A549 (cell line): ENCODE measurements at regions not wholly inside any gene's neighbourhood (a gene's known extent, or its start where the extent isn't known, plus 50 kb on each side); places are given as distances from the start of the nearest gene placed in this dataset.

Experiments used
- ATAC-seq, 2 experiments: fragments of 200-7000 bp in 1 of 2; fragments of >200 bp in 1 of 2; cut with Nextera tagmentation in 1 of 2; cut with Tn5 transposase in 1 of 2; 3 replicates each; pipeline versions ENCODE4 v1.8.0 to v1.9.1; 2018 to 2020; ENCODE audit warnings: mild to moderate bottlenecking in 1 of 2, moderate library complexity in 1 of 2
- CTCF ChIA-PET: fragments of 300-600 bp; sonication (Branson Sonifier 250); formaldehyde crosslinking; extraction: SDS; loops from one replicate; lab custom pipeline; 2021; ENCODE audit warnings: antibody characterized with exemption, inconsistent platforms; lab: Yijun Ruan, JAX
- POLR2A ChIA-PET: fragments of 350-600 bp; formaldehyde crosslinking; extraction: SDS; loops from one replicate; lab custom pipeline; 2021; ENCODE audit warnings: antibody characterized with exemption, inconsistent platforms; lab: Yijun Ruan, JAX
- DNase-seq, 2 experiments: peaks; one replicate each; pipeline versions ENCODE4 v3.0.0 to v3.0.0-alpha.2; 2011 to 2016; ENCODE audit warnings: low read depth in 1 of 2, low spot score in 1 of 2
- FAIRE-seq: peaks from 2 replicates; lab custom pipeline; 2011; peaks lifted over from hg19 to GRCh38; lab: Jason Lieb, UNC
- H3K27ac ChIP-seq, 2 experiments: fragments of >200 bp; sonication (Bioruptor Twin); formaldehyde crosslinking; 3 replicates each; pipeline ENCODE4 v1.5.1; 2016 to 2017
- H3K4me1 ChIP-seq: fragments of >200 bp; sonication (Bioruptor Twin); formaldehyde crosslinking; 3 replicates; pipeline ENCODE4 v1.6.1; 2016
- H3K4me2 ChIP-seq: fragments of >200 bp; sonication (Bioruptor Twin); formaldehyde crosslinking; 3 replicates; pipeline ENCODE4 v1.6.1; 2016
- H3K4me3 ChIP-seq: fragments of >200 bp; sonication (Bioruptor Twin); formaldehyde crosslinking; 3 replicates; pipeline ENCODE4 v1.5.1; 2016
- H3K9me3 ChIP-seq: fragments of >200 bp; sonication (Bioruptor Twin); formaldehyde crosslinking; 3 replicates; pipeline ENCODE4 v1.6.1; 2016
- ATOH8 ChIP-seq: fragments of 250-450 bp; sonication (Bioruptor Pico); IDR thresholded peaks from 2 replicates; pipeline ENCODE4 v1.5.0; 2020; ENCODE audit warnings: low read depth, mild to moderate bottlenecking, moderate library complexity
- BCL3 ChIP-seq: fragments of >200 bp; sonication (Bioruptor Twin); formaldehyde crosslinking; IDR thresholded peaks from 3 replicates; pipeline ENCODE4 v1.6.1; 2016
- CHD2 ChIP-seq: fragments of 150-350 bp; IDR thresholded peaks from 2 replicates; pipeline ENCODE4 v1.6.1; 2014; ENCODE audit warnings: low read length; ENCODE audit not compliant: partially characterized antibody
- EHF ChIP-seq: fragments of 250-450 bp; sonication (Bioruptor Pico); IDR thresholded peaks from 2 replicates; pipeline ENCODE4 v1.5.0; 2020; ENCODE audit warnings: mild to moderate bottlenecking
- EHMT2 ChIP-seq: fragments of 200-600 bp; sonication (generic); IDR thresholded peaks from 2 replicates; pipeline ENCODE4 v1.6.1; 2016; ENCODE audit warnings: antibody characterized with exemption, low read depth, mild to moderate bottlenecking, moderate library complexity
- ESRRA ChIP-seq: fragments of 150-350 bp; IDR thresholded peaks from 2 replicates; pipeline ENCODE4 v1.6.1; 2014; ENCODE audit warnings: mild to moderate bottlenecking, low read length, borderline replicate concordance
- FOSB ChIP-seq: fragments of 250-450 bp; sonication (Bioruptor Pico); IDR thresholded peaks from 2 replicates; pipeline ENCODE4 v1.5.0; 2020; ENCODE audit warnings: mild to moderate bottlenecking, moderate library complexity
- GATA3 ChIP-seq: IDR thresholded peaks from 2 replicates; pipeline ENCODE4 v1.6.1; 2012; ENCODE audit warnings: borderline replicate concordance
- HOXA7 ChIP-seq: fragments of 250-450 bp; sonication (Bioruptor Pico); IDR thresholded peaks from 2 replicates; pipeline ENCODE4 v1.5.0; 2020; ENCODE audit warnings: mild to moderate bottlenecking, moderate library complexity
- HOXB5 ChIP-seq: fragments of 250-450 bp; sonication (Bioruptor Pico); IDR thresholded peaks from 2 replicates; pipeline ENCODE4 v1.5.0; 2020; ENCODE audit warnings: mild to moderate bottlenecking, moderate library complexity
- MYC ChIP-seq: IDR thresholded peaks from 2 replicates; pipeline ENCODE4 v1.6.1; 2012; ENCODE audit warnings: mild to moderate bottlenecking, inconsistent platforms, low read length, improper control_type of control experiment, borderline replicate concordance
- RAD21 ChIP-seq, 2 experiments: fragments of >200 bp in 1 of 2; sonication (Bioruptor Twin) in 1 of 2; formaldehyde crosslinking in 1 of 2; IDR thresholded peaks in 1 of 2; conservative IDR thresholded peaks in 1 of 2; 2 replicates in 1 of 2; 3 replicates in 1 of 2; pipeline ENCODE4 v1.6.1; 2012 to 2018; ENCODE audit warnings: inconsistent platforms in 1 of 2
- RCOR1 ChIP-seq: fragments of 150-350 bp; IDR thresholded peaks from 2 replicates; pipeline ENCODE4 v1.6.1; 2014; ENCODE audit warnings: antibody characterized with exemption, low read length, low read depth
- REST ChIP-seq: fragments of 200-600 bp; sonication (generic); IDR thresholded peaks from 2 replicates; pipeline ENCODE4 v1.6.1; 2016; ENCODE audit warnings: antibody characterized with exemption, mild to moderate bottlenecking, moderate library complexity
- RFX5 ChIP-seq: fragments of 450-650 bp; IDR thresholded peaks from 2 replicates; pipeline ENCODE4 v1.7.1; 2014; ENCODE audit warnings: antibody characterized with exemption, mild to moderate bottlenecking, moderate library complexity
- SMC3 ChIP-seq: fragments of >200 bp; sonication (Bioruptor Twin); formaldehyde crosslinking; IDR thresholded peaks from 3 replicates; pipeline ENCODE4 v1.6.1; 2018; ENCODE audit warnings: inconsistent platforms
- SREBF2 ChIP-seq: fragments of 450-650 bp; IDR thresholded peaks from 2 replicates; pipeline ENCODE4 v1.6.1; 2014; ENCODE audit warnings: mild to moderate bottlenecking, moderate library complexity
- TFCP2L1 ChIP-seq: fragments of 250-450 bp; sonication (Bioruptor Pico); IDR thresholded peaks from 2 replicates; pipeline ENCODE4 v1.5.0; 2021; ENCODE audit warnings: mild to moderate bottlenecking
- WGBS: methylation state at CpG from one replicate; pipeline ENCODE4 v1.1.6; 2017; ENCODE audit errors: missing lambda C conversion rate; 5-methylcytosine and 5-hydroxymethylcytosine counted together
- TF ChIP-seq, protein P1 (sequence below): fragments of 450-650 bp; IDR thresholded peaks from 2 replicates; pipeline ENCODE4 v1.6.1; 2014; ENCODE audit warnings: antibody characterized with exemption
- TF ChIP-seq, protein P2 (sequence below): fragments of >200 bp; sonication (Bioruptor Twin); formaldehyde crosslinking; IDR thresholded peaks from 3 replicates; pipeline ENCODE4 v1.5.1; 2016

GRCh38 chr10:61548364-61548763 lies 95.2 kb upstream of the TMEM26 start:
- Histone ChIP-seq H3K9me3 (no peaks in the 10 kb centered on the region), H3K27ac (no peak overlapping the region)
- TF ChIP-seq SREBF2 (no peak), BCL3 (no peak), SMC3 (no peak), EHMT2 (no peak), ATOH8 (CRISPR knock-in tag) (no peak), CHD2 (no peak), RAD21 (conservative IDR thresholded peaks at IDR 0.05 in 1 of 2, IDR thresholded peaks at IDR 0.05 in 1 of 2) (no peak), HOXB5 (CRISPR knock-in tag) (no peak)
- TF ChIP-seq, protein P1, sequence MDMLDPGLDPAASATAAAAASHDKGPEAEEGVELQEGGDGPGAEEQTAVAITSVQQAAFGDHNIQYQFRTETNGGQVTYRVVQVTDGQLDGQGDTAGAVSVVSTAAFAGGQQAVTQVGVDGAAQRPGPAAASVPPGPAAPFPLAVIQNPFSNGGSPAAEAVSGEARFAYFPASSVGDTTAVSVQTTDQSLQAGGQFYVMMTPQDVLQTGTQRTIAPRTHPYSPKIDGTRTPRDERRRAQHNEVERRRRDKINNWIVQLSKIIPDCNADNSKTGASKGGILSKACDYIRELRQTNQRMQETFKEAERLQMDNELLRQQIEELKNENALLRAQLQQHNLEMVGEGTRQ = no peak

GRCh38 chr10:61547297-61547696 lies 94.1 kb upstream of the TMEM26 start:
- no peak for ATAC-seq

More at GRCh38 chr10:61548364-61548763, 95.2 kb upstream of the TMEM26 start:
- FAIRE-seq (no peak), DNase-seq (no peak), ATAC-seq (no peak)
- Histone ChIP-seq H3K4me1 (no peaks in the 10 kb centered on the region), H3K4me2 (no peak overlapping the region), H3K4me3 (no peak overlapping the region)
- POLR2A ChIA-PET = no interaction called here
- WGBS = 28% methylated on average over 4 of the region's 4 CpGs
- CTCF ChIA-PET = no interaction called here

More at GRCh38 chr10:61547297-61547696, 94.1 kb upstream of the TMEM26 start:
- Histone ChIP-seq H3K27ac (no peak overlapping the region), H3K4me2 (no peak overlapping the region), H3K4me1 (no peaks in the 10 kb centered on the region), H3K9me3 (no peaks in the 10 kb centered on the region), H3K4me3 (no peak overlapping the region)
- CTCF ChIA-PET = no interaction called here
- WGBS = 43% methylated on average over 1 of the region's 1 CpG
- TF ChIP-seq, protein P2, sequence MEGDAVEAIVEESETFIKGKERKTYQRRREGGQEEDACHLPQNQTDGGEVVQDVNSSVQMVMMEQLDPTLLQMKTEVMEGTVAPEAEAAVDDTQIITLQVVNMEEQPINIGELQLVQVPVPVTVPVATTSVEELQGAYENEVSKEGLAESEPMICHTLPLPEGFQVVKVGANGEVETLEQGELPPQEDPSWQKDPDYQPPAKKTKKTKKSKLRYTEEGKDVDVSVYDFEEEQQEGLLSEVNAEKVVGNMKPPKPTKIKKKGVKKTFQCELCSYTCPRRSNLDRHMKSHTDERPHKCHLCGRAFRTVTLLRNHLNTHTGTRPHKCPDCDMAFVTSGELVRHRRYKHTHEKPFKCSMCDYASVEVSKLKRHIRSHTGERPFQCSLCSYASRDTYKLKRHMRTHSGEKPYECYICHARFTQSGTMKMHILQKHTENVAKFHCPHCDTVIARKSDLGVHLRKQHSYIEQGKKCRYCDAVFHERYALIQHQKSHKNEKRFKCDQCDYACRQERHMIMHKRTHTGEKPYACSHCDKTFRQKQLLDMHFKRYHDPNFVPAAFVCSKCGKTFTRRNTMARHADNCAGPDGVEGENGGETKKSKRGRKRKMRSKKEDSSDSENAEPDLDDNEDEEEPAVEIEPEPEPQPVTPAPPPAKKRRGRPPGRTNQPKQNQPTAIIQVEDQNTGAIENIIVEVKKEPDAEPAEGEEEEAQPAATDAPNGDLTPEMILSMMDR = no peak
- TF ChIP-seq EHF (no peak), FOSB (CRISPR knock-in tag) (no peak), ESRRA (no peak), HOXA7 (CRISPR knock-in tag) (no peak), EHMT2 (no peak), TFCP2L1 (no peak), HOXB5 (CRISPR knock-in tag) (no peak), BCL3 (no peak), MYC (no peak), REST (no peak), SREBF2 (no peak), GATA3 (no peak), RAD21 (conservative IDR thresholded peaks at IDR 0.05 in 1 of 2, IDR thresholded peaks at IDR 0.05 in 1 of 2) (no peak), RFX5 (no peak), RCOR1 (no peak)
- TF ChIP-seq, protein P1 = no peak
- DNase-seq (no peak), FAIRE-seq (no peak)
- POLR2A ChIA-PET = no interaction called here
